ENCODE measurements at regions not wholly inside any gene's neighbourhood (a gene's known extent, or its start where the extent isn't known, plus 50 kb on each side); places are given as distances from the start of the nearest gene placed in this dataset.

DNA sequence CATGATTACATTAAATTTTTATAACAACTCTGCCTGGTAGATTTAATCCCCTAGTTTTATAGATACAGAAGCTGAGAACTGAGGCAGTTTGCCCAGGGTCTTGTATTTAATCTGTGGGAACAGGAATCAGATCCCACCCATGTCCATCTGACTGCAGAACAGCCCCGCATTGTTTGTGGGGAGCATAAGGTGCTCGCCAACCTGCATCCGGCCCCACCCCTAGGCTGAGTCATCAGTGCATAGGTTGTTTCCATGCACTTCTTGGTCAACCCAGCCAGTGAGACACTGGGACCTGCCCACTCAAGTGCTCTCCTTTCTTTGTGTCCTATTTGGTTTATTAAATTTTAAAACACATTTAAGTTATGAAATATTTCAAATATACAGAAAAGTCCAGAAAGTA is 266.2 kb downstream of the OPA1 start:
- TF ChIP-seq POLR2A (IDR thresholded peaks at IDR 0.05; ENCODE audit: low read depth, low read length): no peak
- TF ChIP-seq POLR2AphosphoS5 (IDR thresholded peaks at IDR 0.05; ENCODE audit: low read depth, low read length): no peak
- TF ChIP-seq TAF1 (IDR thresholded peaks at IDR 0.05; ENCODE audit: low read depth, low read length): no peak
- no peak for TF ChIP-seq SPI1 (IDR thresholded peaks at IDR 0.05; ENCODE audit: low read depth, low read length)
- no peak for TF ChIP-seq PAX5 (IDR thresholded peaks at IDR 0.05; ENCODE audit: insufficient read depth, low read length, severe bottlenecking)
- TF ChIP-seq POU2F2 (IDR thresholded peaks at IDR 0.05; ENCODE audit: low read depth, low read length): no peak
